Common myeloid progenitor, CD34-positive (primary cell): ENCODE measurements at regions not wholly inside any gene's neighbourhood (a gene's known extent, or its start where the extent isn't known, plus 50 kb on each side); places are given as distances from the start of the nearest gene placed in this dataset.

Experiments
- CTCF ChIA-PET: fragments of 350-600 bp; sonication (Branson Sonifier 250); formaldehyde crosslinking; loops from one replicate; lab custom pipeline; 2021; ENCODE audit warnings: antibody characterized with exemption; lab: Charles Lee
- POLR2A ChIA-PET: fragments of 350-600 bp; sonication (Branson Sonifier 250); formaldehyde crosslinking; loops from one replicate; lab custom pipeline; 2021; ENCODE audit warnings: antibody characterized with exemption; lab: Charles Lee
- DNase-seq, 3 donors: peaks; one replicate each; pipeline versions ENCODE4 v3.0.0 to v3.0.0-alpha.2; 2013
- H3K27ac ChIP-seq, 2 experiments: 1 replicate in 1 of 2; 2 replicates in 1 of 2; pipeline ENCODE4 v1.7.0; 2013; ENCODE audit warnings: inconsistent platforms in 2 of 2, low read length in 2 of 2, mild to moderate bottlenecking in 2 of 2, low read depth in 1 of 2, moderate library complexity in 1 of 2; ENCODE audit not compliant: severe bottlenecking in 2 of 2, insufficient read depth in 1 of 2, poor library complexity in 1 of 2
- H3K27me3 ChIP-seq, 5 experiments: replicated peaks in 2 of 5; 1 replicate in 3 of 5; 2 replicates in 2 of 5; pipeline versions ENCODE4 v1.6.1 to v1.7.0; 2013; ENCODE audit warnings: low read length in 4 of 5, mild to moderate bottlenecking in 2 of 5, moderate library complexity in 2 of 5, inconsistent platforms in 1 of 5; ENCODE audit not compliant: insufficient read depth in 5 of 5, control insufficient read depth in 4 of 5
- H3K36me3 ChIP-seq, 4 experiments: 1 replicate in 2 of 4; 2 replicates in 2 of 4; pipeline versions ENCODE4 v1.6.1 to v1.7.0; 2013; ENCODE audit warnings: low read length in 3 of 4, control low read depth in 1 of 4, mild to moderate bottlenecking in 1 of 4; ENCODE audit not compliant: control insufficient read depth in 4 of 4, insufficient read depth in 4 of 4
- H3K4me1 ChIP-seq, 4 experiments: 1 replicate in 3 of 4; 2 replicates in 1 of 4; pipeline versions ENCODE4 v1.6.1 to v1.7.1; 2013; ENCODE audit warnings: low read length in 3 of 4, mild to moderate bottlenecking in 3 of 4, control low read depth in 1 of 4, inconsistent platforms in 1 of 4, moderate library complexity in 1 of 4; ENCODE audit not compliant: control insufficient read depth in 4 of 4, insufficient read depth in 4 of 4; ENCODE audit errors: control extremely low read depth in 1 of 4
- H3K4me3 ChIP-seq, 7 experiments: 1 replicate in 4 of 7; 2 replicates in 3 of 7; pipeline versions ENCODE4 v1.5.1 to v1.7.0; 2013; ENCODE audit warnings: mild to moderate bottlenecking in 7 of 7, low read length in 6 of 7, moderate library complexity in 6 of 7, inconsistent platforms in 2 of 7, low read depth in 2 of 7, control low read depth in 1 of 7; ENCODE audit not compliant: insufficient read depth in 4 of 7, control insufficient read depth in 1 of 7; ENCODE audit errors: extremely low read depth in 1 of 7
- H3K9me3 ChIP-seq, 5 experiments: 1 replicate in 4 of 5; 2 replicates in 1 of 5; pipeline versions ENCODE4 v1.6.1 to v1.7.1; 2013; ENCODE audit warnings: low read length in 4 of 5, mild to moderate bottlenecking in 2 of 5, inconsistent platforms in 1 of 5, low read depth in 1 of 5, moderate library complexity in 1 of 5; ENCODE audit not compliant: control insufficient read depth in 4 of 5, insufficient read depth in 2 of 5; ENCODE audit errors: control extremely low read depth in 1 of 5
- WGBS: methylation state at CpG from one replicate; pipeline ENCODE4 v1.1.5; 2013; ENCODE audit not compliant: insufficient coverage; 5-methylcytosine and 5-hydroxymethylcytosine counted together

DNA sequence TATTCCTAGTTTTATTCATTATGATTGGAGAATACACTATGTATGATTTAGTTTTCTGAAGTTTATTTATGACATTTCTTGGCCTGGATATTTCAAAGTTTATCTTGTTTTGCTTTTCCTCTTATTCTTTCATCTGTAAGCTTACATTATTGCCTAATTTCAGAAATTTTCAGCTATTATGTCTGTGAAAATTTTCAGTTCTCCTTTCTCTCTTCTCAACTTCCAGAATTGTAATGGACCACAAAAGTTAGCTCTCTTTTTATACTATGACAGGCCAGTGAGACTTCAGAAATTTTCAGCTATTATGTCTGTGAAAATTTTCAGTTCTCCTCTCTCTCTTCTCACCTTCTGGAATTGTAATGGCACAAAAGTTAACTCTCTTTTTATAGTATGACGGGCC is 97.2 kb upstream of the SCN7A start:
- no peak overlapping the region for H3K4me3 ChIP-seq
- H3K4me1 ChIP-seq: no peaks in the 10 kb centered on the region
- ChIA-PET POLR2A (no interaction called here), CTCF (no interaction called here)
- DNase-seq: no peak
- H3K27ac ChIP-seq: no peak overlapping the region
- H3K36me3 ChIP-seq: no peaks in the 10 kb centered on the region
- WGBS: no CpG with 5 or more reads among the region's 1 CpG
- no peaks in the 10 kb centered on the region for H3K27me3 ChIP-seq
- no peaks in the 10 kb centered on the region for H3K9me3 ChIP-seq

DNA sequence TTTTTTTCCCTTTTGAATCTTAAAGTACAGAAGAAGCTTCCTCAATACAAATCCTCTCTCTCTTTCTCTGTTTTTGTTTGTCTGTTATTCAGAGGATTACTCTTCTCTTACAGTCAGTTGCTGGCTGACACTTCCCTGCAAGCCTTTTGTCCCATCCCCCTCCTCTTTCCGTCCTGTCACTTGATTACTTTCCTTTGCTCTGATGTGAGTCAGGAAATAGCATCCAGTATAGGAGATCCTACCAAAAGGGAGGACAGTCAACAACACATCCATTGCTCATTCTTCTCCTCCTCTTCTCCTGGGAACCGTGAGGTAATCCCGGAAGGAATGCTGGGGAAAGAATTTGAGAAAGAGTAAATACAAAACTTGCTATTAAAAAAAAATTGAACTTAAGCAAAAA is 79.3 kb upstream of the SCN7A start:
- no peaks in the 10 kb centered on the region for H3K9me3 ChIP-seq
- no peak for DNase-seq
- H3K4me3 ChIP-seq: no peak overlapping the region
- no peaks in the 10 kb centered on the region for H3K27me3 ChIP-seq
- H3K4me1 ChIP-seq: peaks cover 0 to 5% (median 0%) of the 10 kb centered on the region in 4 experiments
- no peaks in the 10 kb centered on the region for H3K36me3 ChIP-seq
- no peak overlapping the region for H3K27ac ChIP-seq
- POLR2A ChIA-PET: no interaction called here
- no CpG with 5 or more reads among the region's 3 CpGs for WGBS
- CTCF ChIA-PET: no interaction called here

DNA sequence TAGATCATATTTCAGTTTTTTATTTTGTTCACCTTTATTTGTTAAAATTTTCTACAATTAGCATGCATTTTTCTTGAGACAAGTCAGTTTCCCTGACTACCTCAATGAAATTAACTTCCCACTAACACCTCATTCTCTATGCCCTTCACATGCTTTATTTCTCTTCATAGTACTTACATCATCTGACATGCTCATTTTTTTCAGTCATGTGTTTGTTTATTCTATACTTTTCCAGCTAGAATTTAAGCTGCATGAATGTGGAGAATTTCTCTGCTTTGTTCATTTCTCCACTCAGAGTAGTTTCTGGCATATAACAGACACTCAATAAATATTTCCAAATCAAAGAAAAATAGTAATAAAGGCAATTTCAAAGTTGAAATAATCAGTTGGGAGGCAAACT is 78.9 kb upstream of the SCN7A start:
- ChIA-PET POLR2A (no interaction called here), CTCF (no interaction called here)
- no peaks in the 10 kb centered on the region for H3K9me3 ChIP-seq
- no peaks in the 10 kb centered on the region for H3K36me3 ChIP-seq
- no peak overlapping the region for H3K4me3 ChIP-seq
- H3K27ac ChIP-seq: no peak overlapping the region
- no peak for DNase-seq
- no peaks in the 10 kb centered on the region for H3K27me3 ChIP-seq
- H3K4me1 ChIP-seq: peaks cover 0 to 8% (median 0%) of the 10 kb centered on the region in 4 experiments

DNA sequence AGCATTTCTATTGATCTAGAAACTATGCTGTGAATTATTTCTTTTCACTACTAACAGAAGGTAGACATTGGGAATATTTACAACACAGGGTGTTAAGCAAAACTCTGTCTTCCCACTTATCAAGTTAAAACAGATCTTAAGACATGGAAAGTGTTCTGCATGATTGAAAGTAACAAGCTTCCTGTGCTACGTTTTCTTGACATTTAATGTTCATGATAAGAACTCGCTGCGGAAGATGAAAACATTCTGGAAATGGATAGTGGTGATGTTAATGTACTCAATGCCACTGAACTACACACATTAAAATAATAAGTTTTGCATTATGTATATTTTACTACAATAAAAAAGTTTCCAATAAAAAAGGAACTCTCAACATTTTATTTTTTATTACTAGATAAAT is 74.4 kb upstream of the SCN7A start:
- peaks cover 0 to 12% (median 4%) of the 10 kb centered on the region in 4 experiments for H3K4me1 ChIP-seq
- H3K36me3 ChIP-seq: no peaks in the 10 kb centered on the region
- peak overlapping the region in 2 of 7 experiments; percentile 26 to 36 for H3K4me3 ChIP-seq
- H3K27ac ChIP-seq: peak overlapping the region; percentile 30 to 31
- CTCF ChIA-PET: interaction anchor here (0.6 kb wide), 1 partner anchor 39 kb away, joined by 3 read pairs; no protein-coding TSS in a partner anchor
- no peaks in the 10 kb centered on the region for H3K27me3 ChIP-seq
- peak; percentile 30 to 62 (median 32) for DNase-seq
- no peaks in the 10 kb centered on the region for H3K9me3 ChIP-seq
- POLR2A ChIA-PET: no interaction called here
- no CpG with 5 or more reads among the region's 3 CpGs for WGBS

DNA sequence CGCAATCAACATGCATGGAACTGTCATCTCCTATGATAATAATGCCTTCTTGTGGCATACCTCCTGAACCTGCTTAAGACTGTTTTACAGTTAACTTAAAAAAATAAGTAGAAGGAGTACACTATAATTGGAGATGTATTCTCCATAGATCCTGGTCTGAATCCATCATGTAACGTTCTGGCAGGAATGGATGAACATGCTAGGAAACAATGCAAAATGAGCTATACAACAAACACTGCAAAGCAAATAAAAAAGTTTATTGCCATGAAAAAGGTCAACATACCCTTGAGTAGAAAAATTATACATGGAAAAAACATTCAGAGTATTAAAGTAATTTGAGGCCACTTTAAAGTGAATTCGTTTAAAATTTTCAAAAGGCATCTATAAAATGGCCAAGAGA is 71.5 kb upstream of the SCN7A start:
- no CpG with 5 or more reads among the region's 3 CpGs for WGBS
- ChIA-PET CTCF (no interaction called here), POLR2A (no interaction called here)
- Histone ChIP-seq H3K9me3 (no peaks in the 10 kb centered on the region), H3K4me1 (peaks cover 0 to 12% (median 4%) of the 10 kb centered on the region in 4 experiments), H3K27ac (no peak overlapping the region), H3K36me3 (no peaks in the 10 kb centered on the region), H3K4me3 (no peak overlapping the region), H3K27me3 (no peaks in the 10 kb centered on the region)
- DNase-seq: no peak

DNA sequence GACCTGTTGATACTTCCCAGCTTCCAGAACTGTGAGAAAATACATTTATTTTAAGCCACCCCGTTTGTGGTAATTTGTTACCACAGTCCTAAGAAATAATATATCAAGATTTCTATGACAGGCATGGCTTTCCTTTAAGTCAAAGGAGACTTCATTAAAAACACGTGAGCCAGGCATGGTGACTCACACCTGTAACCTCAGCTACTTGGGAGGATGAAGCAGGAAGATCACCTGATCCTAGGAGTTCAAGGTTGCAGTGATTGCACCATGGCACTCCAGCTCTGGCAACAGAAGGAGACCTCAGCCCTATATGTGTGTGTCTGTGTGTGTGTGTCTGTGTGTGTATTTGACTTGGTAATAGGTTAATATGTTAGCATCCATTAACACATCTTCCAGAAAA is 69.8 kb upstream of the SCN7A start:
- ChIA-PET CTCF (interaction anchor here (0.6 kb wide), 1 partner anchor 1497 kb away, joined by 3 read pairs; no protein-coding TSS in a partner anchor), POLR2A (no interaction called here)
- H3K36me3 ChIP-seq: no peaks in the 10 kb centered on the region

DNA sequence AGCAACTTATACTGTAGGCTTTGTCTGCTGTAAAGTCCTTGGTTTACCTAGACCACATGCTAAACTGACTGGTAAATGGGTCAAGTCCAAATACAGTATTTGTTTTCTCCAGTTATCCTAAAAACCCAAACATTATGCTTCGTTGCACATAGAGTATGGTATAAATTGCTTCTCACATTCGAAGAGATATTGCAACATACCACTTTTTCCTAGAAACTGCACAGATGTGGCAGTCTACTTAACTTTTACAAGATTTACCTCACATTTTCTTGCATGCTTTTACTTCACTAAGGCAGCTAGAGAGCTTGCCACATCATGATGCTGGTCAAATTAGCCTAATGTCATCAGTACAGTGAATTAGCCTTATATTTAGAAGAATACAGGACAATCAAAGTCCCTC is 66.0 kb upstream of the SCN7A start:
- Histone ChIP-seq H3K4me3 (no peak overlapping the region), H3K4me1 (no peaks in the 10 kb centered on the region), H3K27ac (no peak overlapping the region), H3K27me3 (no peaks in the 10 kb centered on the region), H3K9me3 (no peaks in the 10 kb centered on the region), H3K36me3 (no peaks in the 10 kb centered on the region)
- no peak for DNase-seq
- ChIA-PET CTCF (no interaction called here), POLR2A (no interaction called here)
- 94% methylated on average over 2 of the region's 2 CpGs for WGBS

More for the DNA sequence above, 69.8 kb upstream of the SCN7A start:
- Histone ChIP-seq H3K27me3 (no peaks in the 10 kb centered on the region), H3K4me3 (no peak overlapping the region), H3K9me3 (no peaks in the 10 kb centered on the region), H3K4me1 (peaks cover 0 to 12% (median 4%) of the 10 kb centered on the region in 4 experiments), H3K27ac (no peak overlapping the region)
- 57% methylated on average over 1 of the region's 2 CpGs for WGBS
- DNase-seq: peak in 1 of 3 donors; percentile 17
